Activated CD4-positive, alpha-beta T cell treated with anti-CD3 and anti-CD28 coated beads, Interleukin-2, Interleukin-4, amounts not matched to agents 100 ng/mL and 50 ng/mL, durations not matched to agents 16 hours and 8 hours (primary cell): ENCODE measurements at regions not wholly inside any gene's neighbourhood (a gene's known extent, or its start where the extent isn't known, plus 50 kb on each side); places are given as distances from the start of the nearest gene placed in this dataset.

Source experiments
- DNase-seq: peaks from one replicate; pipeline ENCODE4 v3.0.0-alpha.2; 2020; ENCODE audit warnings: low spot score

DNA sequence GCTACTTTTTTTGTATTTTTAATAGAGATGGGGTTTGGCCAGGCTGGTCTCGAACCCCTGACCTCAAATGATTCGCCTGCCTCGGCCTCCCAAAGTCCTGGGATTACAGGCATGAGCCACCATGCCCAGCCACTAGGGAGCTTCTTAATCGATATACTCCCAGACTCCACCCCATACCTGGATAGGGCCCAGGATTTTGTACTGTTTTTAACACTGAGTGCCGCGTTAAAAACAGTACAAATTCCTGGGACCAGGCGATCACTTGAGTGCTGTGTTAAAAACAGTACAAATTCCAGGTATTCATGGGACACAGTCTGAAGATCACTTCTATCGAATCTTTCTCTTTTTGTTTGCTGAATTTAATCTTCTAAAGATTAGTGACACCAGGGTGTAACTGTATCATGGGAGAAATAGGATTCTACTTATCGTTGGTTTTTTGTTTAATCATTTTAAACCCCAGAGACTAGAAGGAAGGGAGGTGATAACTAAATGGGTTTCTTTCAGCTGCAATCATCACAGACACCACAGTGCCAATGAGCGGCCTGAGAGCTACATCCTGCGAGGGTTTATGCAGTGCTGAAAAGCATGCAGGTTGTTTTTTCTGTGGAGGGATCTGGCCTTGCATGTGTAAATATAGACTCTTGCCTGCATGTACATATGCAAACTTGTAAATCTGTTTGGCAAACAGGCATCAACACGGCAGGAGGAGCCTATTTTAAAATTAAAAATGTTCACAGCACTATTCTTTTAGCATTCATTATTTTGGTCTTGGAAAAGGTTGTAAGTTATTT is 303.8 kb upstream of the WWC1 start:
- DNase-seq: no peak

- no peak for DNase-seq
Measured at GRCh38 chr5:167992868-167993267, 298.6 kb upstream of the WWC1 start.

GRCh38 chr5:167993771-167994170 is 297.7 kb upstream of the WWC1 start:
- no peak for DNase-seq

DNA sequence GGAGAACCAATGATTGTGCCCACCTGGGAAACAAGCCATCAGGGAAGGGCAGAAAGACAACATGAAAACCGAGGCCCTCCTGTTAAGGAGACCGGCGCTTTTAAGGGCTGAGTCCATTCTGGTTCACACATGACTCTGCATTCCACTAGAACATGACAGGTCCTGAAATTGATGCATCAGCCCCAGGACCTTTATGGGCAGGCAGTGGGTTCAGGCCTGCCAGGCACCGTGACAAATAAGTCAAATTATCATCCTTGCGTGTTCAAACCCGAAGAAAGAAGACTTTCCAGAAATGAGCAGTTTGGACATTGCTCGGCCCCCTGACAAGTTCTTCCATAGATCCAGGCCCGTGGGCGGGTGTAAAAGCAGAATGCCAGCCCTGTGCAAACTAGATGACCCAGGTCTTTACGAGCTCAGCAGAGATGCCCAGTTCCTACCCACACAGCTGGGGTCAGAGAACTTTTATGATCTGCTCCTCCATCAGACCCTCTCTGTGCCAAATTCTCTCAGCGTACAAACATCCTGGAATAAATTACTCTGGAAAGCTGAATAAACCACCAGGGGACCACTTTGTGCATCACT is 295.5 kb upstream of the WWC1 start:
- no peak for DNase-seq

GRCh38 chr5:167998148-167998767 is 293.2 kb upstream of the WWC1 start:
- DNase-seq: no peak

DNA sequence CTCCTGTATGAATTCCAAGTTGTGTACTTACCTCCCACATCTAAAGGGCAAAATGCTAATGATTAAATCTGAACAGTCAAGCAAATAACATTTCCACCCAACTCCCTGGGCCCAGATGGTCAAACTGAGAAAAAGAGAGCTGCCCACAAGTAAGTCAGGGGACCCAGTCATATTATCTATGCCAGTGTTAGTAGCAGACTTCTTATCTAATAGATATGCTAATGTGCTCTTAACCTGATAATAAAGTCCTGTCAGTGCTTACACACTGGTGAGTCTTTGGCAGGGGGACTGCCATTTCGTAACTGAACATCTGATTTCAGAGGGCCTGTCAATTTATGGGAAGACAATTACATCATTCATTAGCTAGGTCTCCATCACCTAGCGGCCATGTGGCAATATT is 292.3 kb upstream of the WWC1 start:
- no peak for DNase-seq

- no peak for DNase-seq
Measured at GRCh38 chr5:168001318-168001717, 290.1 kb upstream of the WWC1 start.

DNA sequence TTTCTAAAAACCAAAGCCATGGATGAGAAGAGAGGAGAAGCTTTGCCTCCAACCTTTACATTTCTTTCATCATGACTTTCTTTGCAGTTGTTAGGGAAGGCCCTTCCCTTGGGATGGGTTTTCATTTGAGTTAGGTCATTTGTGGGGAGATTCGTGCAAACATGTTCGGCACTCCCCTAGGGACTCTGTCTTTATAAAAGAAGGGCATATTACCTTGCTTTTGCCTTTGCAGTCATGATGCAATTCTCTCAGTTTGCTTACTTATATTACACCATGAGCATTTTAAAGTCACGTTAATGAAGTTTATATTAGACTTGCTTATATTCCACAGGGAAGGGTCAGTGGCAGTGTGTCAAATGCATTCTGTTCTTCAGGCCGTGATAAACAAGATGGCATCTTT is 289.3 kb upstream of the WWC1 start:
- no peak for DNase-seq

- DNase-seq: no peak
Measured at GRCh38 chr5:168005093-168005492, 286.4 kb upstream of the WWC1 start.

DNA sequence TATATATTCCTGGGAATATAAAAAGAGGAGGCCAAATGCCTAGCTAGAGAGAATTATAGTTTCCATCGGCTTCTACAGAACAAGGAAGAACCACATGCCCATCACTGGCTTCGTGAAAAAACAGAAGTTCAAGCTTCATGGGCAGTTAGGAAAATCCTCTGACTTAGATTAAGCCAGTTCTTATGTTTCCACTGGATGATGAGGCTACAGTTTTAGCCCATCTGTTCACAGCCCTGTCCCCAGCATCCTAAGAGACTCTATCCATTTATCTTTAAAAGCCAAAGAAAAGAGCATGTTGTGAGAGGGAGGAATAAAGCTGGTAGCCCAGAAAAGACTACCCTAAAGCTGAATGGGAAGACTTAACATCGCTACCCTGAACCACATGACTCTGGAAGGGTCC is 285.5 kb upstream of the WWC1 start:
- DNase-seq: no peak

DNA sequence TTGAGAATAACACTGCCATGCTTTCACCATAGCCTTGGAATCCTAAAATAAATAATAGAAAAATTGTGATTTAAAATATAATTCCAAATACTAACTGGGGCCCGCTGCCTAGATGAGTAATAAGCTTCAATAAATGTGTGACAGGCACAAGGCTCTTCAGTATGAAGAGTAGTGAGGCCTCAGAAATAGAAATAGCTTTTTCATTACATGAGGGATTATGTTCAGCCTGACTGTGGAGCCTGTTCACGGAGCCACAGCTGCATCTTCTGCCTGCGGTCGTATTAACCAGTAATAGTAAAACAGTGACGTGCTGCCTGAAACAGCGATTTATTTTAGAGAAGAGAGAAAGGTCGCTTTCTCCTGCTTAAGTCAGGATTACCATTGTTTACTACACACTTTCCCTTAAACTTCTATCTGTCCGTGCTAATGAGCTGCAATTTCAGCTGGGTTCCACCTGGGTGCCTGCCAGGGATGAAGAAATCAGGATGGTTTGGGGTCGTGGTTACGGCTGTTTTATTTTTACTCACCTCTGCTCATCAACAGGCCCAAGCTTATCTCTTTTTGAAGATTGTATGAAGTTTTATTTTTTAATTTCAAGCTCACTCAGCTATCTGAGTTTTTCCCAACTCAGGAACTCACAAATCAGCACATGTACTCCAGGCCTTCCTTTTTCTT is 284.9 kb upstream of the WWC1 start:
- no peak for DNase-seq

GRCh38 chr5:168007286-168007685 is 284.2 kb upstream of the WWC1 start:
- DNase-seq: no peak

- no peak for DNase-seq
Measured at GRCh38 chr5:168008555-168008954, 282.9 kb upstream of the WWC1 start.

GRCh38 chr5:168011096-168011495 is 280.3 kb upstream of the WWC1 start:
- DNase-seq: no peak

DNA sequence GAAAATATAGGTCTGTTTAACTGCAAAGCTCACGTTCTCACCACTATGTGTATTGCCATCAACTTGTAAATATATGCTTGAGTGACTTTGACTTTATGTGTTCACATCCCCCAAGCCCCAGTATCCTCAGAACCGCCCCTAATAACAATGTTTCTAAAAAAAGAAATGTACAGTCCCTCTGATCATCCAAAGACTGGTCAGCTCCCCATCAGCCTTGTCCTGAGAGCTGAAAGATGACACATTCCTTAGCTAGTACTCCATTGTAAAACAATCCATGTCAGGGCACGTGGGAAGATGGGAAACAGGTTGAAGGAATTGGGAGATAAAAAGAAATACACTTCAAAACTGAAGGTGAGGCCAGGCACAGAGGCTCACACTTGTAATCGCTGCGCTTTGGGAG is 279.4 kb upstream of the WWC1 start:
- no peak for DNase-seq

DNA sequence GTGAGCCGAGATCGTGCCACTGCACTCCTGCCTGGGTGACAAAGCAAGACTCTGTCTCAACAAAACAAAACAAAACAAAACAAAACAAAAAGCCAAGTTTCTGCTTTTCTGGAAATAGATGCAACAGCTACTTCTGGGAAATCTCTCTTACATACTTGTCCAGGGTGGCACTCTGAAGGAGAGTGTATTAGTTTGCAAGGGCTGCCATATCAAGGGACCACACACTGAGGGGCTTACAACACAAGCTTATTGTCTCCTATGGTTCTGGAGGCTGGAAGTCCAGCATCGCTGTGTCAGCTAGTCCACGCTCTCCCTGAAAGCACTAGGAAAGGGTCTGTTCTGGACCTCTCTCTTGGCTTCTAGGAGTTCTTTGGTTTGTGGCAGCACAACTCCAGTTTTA is 277.9 kb upstream of the WWC1 start:
- no peak for DNase-seq

GRCh38 chr5:168014433-168015123 is 276.9 kb upstream of the WWC1 start:
- DNase-seq: no peak

- no peak for DNase-seq
Measured at GRCh38 chr5:168015506-168015905, 275.9 kb upstream of the WWC1 start.

- DNase-seq: no peak
Measured at GRCh38 chr5:168017313-168017712, 274.1 kb upstream of the WWC1 start.

DNA sequence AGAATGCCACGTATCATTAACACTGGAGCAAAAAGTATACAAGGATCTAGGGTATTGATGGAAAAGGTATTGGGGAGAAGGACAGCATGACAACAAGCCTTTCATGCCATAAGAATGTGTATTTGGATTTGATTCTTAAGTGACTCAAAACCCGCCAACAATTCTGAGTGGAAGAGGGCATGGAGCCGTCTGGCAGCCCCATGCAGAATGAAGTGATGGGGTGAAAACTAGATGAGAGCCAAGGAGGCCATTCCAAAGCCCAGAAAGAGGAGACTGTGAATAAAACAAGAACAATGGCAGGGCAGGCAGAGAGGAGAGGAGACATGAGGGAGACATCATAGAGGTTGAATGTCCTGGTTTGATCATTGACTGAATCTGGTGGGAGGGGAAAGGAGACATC is 272.3 kb upstream of the WWC1 start:
- no peak for DNase-seq

DNA sequence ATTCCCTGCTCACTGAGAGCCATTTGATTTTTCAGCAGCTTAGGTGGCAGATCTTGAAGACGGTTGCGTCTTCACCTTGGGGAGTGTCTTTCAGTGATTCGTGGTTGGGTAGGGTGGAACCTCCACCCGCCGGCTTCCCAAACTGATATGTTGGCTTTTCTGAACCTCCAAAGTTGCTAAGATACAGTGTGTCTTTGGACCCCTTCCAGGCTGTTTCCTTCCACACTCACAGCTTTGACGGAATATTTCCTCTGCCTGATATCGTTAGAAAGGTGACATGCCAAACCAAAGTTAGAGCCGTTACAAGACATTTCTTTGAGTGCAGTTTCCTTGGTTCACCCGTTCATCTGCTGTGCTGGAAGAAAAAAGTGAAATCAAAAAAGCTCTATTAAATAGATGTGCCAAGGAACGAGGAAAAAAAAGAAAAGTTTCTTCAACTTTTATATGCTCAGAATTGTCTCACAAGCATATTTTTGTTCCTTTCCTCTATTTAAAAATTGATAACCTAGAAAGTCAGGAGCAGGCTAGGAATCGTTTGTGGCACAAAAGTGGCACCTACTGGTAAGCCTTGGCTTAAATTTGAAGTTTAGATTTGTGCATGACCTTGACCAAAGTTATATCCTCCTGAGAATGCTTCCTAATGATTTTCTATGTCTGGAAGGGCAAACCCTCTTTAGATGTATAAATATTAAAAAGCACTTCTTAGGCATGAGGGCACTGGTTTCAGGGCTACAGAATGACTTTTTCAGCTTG is 270.7 kb upstream of the WWC1 start:
- no peak for DNase-seq
